HFF-Myc (cell line): ENCODE measurements at regions not wholly inside any gene's neighbourhood (a gene's known extent, or its start where the extent isn't known, plus 50 kb on each side); places are given as distances from the start of the nearest gene placed in this dataset.

Source experiments
- DNase-seq: peaks from one replicate; pipeline ENCODE4 v3.0.0-alpha.2; 2011; ENCODE audit warnings: low read depth; ENCODE audit errors: extremely low read depth
- H3K4me3 ChIP-seq: replicated peaks from 2 replicates; pipeline ENCODE4 v1.5.1; 2011; ENCODE audit warnings: low read depth, mild to moderate bottlenecking, control low read depth, low read length
- TF ChIP-seq, protein P1 (sequence below): IDR thresholded peaks from 2 replicates; pipeline ENCODE4 v1.5.1; 2012; ENCODE audit warnings: mild to moderate bottlenecking, low read depth, low read length, control low read depth; ENCODE audit errors: missing control alignments

DNA sequence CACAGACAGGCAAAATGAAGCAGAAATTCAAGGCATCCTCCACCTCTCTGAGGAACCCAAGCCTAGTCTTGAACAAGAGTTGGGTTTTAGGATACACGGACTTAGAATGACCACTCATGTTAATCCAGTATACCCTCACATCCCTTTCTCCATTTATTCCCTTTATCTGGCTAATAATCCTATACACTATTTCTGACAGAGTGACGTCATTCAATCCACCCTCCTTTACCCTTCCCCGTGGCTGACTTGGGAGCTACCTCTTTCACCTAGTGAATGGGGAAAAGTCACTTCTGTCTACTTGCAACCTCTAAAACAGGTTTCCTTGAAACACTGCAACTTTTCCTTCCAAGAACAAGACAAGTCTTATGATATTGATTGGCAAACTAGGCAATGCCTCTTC, 52.8 kb upstream of the PARVA start:
- H3K4me3 ChIP-seq = no peak overlapping the region
- no peak for DNase-seq
- TF ChIP-seq, protein P1, sequence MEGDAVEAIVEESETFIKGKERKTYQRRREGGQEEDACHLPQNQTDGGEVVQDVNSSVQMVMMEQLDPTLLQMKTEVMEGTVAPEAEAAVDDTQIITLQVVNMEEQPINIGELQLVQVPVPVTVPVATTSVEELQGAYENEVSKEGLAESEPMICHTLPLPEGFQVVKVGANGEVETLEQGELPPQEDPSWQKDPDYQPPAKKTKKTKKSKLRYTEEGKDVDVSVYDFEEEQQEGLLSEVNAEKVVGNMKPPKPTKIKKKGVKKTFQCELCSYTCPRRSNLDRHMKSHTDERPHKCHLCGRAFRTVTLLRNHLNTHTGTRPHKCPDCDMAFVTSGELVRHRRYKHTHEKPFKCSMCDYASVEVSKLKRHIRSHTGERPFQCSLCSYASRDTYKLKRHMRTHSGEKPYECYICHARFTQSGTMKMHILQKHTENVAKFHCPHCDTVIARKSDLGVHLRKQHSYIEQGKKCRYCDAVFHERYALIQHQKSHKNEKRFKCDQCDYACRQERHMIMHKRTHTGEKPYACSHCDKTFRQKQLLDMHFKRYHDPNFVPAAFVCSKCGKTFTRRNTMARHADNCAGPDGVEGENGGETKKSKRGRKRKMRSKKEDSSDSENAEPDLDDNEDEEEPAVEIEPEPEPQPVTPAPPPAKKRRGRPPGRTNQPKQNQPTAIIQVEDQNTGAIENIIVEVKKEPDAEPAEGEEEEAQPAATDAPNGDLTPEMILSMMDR = no peak
